CD4-positive, alpha-beta T cell treated with Interleukin-21 for 1 hour (primary cell): ENCODE measurements at regions not wholly inside any gene's neighbourhood (a gene's known extent, or its start where the extent isn't known, plus 50 kb on each side); places are given as distances from the start of the nearest gene placed in this dataset.

Source experiments
- DNase-seq: peaks from one replicate; pipeline ENCODE4 v3.0.0-alpha.2; 2020

DNA sequence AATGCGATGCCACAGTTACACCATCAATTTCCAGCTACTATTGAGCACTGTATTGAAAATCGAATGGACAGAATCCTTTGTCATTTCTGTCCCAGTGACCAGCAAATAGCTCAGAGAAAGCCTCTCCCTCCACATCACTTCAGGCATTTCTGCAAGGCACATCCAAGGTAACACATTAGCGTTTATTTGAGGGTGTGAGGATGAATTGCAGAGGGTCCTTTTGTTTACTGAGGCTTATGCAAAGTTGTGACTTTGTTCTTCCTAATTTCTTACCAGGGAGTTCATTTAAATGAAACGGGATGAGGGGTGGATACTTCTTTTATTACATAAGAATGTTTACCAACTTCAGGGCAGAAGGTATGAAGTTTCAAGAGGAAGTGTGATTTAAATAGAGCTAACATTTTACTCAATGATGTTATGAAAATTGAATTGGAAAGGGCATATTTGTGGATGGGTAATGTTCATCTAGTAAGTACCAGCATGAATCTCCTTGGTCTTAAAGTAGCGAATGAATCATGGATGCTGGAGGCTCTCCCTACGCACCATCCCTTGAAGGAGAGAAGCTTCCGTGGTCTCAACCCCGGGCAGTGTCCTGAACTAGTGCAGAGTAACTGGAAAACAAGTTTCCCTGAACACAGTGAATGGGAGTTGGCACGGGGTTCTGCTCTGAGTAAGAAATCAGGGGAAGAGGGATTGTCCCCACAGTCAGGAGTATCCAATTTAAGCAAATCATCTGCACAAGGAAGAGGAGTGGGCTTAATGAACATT is 756.5 kb downstream of the GALR1 start:
- no peak for DNase-seq

DNA sequence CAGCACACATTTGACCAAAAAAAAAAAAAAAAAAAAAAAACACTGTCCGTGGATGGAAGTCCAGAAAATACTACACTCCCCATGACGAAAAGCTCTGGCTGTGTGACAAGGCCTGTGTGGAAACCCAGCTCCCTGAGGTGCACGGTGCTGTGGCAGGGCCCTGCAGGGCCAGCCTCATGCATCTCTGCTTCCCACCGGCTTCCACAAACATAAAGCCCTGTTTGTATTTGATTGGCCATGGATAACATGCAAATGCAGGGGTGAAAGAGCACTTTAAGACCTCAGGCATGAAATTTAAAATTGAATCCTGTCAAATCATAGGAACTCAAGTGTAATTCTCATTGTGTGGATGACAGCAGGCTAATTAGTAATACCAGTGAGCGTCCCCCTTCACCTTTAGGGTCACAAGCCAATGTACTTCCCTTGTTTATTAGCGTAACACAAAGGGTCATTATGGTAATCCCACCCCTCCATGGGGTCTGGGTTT is 757.2 kb downstream of the GALR1 start:
- DNase-seq: no peak

DNA sequence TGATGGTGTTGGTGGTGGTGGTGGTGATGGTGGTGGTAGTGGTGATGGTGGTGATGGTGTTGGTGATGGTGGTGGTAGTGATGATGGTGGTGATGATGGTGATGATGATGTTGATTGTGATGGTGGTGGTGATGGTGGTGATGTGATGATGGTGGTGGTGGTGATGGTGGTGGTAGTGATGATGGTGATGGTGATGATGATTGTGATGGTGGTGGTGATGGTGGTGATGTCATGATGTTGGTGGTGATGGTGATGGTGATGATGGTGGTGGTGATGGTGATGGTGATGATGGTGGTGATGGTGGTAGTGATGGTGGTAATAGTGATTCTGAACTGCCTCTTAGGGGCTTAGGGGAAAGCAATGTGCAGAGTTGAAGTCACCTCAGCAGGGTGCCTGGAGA is 760.7 kb downstream of the GALR1 start:
- DNase-seq: no peak

DNA sequence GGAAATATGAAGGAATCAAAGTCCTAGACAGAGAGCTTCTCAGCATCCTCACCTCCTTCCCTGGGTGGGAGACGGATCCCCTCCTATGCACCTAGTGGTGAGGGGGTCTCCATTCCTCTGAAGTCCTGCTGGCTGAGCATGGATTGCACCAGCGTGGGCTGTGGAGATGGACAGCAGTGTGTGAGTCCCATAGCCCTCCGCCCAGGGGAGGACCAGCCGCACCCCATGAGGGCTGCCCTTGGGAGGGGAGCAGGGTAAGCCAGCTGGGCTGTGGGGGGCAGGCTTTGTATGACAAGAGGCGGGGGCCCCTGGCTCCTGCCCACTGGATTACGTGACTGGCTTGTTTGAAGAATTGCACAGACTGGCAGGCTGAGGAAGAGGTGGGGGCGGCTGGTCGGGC is 768.2 kb downstream of the GALR1 start:
- DNase-seq: no peak

DNA sequence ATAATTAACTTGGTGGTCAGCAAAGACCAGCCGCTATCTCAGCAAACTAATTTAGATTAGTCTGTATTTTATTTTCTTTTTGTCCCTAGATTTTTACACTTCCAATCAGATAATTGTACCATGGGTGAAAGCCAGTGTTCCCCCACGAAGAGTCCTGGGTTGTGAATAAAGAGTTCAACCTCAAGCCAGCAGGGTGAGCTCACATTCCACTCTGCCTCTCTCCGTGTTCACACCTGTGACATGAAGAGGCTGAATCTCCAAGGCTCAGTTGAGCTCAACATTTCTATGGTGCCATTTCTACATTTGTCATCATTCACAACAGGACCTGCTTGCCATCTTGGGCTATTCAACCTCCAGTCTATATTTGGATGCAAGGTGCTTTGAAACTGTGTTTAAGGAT is 771.5 kb downstream of the GALR1 start:
- DNase-seq: no peak

DNA sequence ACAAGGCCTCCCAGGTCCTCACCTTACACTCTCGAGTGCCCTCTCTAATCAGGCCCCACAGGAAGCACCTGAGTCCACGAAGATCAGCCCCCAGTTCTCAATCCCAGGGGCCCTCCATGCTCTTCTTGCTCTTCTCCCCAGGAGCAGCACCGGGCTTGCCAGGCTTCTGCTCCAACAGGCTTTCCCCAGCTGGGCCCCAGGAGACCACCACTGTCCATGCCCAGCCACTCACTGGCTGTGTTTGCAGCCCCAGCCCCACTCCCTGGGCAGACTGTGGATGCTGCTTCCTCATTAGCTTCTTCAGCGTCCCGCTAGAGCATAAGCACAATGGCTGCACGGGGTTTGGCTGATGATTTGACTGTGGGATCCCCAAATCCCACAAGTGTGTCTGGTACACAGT is 781.9 kb downstream of the GALR1 start:
- DNase-seq: no peak

DNA sequence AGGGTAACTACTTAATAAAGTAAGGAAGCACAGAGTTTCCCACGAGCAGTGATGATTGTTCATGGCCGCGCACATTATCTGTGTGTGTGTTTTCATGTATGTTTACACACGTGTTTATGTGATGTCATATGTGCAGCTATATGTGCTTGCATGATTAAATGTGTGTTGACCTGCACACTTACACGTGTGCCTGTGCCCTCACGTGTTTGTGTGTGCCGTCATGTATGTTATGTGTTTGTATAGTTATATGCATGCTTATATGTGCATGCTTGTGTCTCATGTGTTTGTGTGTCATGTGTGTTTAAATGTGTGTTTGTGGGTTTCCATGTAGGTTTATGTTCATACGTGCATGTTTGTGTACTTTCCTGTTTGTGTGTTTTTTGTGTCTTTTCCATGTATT is 782.3 kb downstream of the GALR1 start:
- no peak for DNase-seq

DNA sequence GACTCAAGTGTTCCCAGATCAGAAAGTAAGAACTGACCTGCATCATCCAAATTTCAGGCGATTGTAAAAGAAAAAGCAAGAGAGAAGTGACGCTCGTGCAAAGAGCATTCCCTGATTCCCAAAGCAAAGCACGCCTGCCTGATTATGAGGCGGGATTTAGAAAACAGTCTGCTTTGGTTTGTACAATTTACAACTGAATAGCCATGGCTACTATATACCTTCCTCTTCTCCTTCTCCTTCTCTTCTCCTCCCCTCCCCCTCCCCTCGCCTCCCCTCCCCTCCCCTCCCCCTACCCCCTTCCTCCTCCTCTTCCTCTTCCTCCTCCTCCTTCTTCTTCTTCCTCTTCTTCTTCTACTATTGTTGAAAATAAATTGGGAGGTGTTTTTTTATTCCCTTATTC is 782.9 kb downstream of the GALR1 start:
- no peak for DNase-seq

DNA sequence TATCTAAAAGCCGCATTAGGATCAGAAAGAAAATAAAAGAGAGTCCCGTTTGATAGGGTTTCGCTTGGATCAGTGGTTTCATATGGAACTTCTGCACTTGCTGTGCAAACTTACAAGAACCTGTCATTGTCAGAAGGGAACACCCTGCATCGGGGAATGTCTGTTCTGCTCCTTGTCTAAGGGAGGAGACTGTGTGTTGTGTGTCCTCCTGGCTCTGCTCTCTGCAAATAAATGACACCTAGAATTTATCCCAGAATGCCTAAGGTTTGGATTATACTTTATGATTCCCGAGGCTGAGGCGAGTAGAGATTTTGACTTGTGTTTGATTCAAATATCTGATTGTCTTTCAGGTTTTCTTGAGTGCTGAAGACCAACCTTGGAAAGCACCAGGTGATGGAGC is 785.1 kb downstream of the GALR1 start:
- DNase-seq: no peak

DNA sequence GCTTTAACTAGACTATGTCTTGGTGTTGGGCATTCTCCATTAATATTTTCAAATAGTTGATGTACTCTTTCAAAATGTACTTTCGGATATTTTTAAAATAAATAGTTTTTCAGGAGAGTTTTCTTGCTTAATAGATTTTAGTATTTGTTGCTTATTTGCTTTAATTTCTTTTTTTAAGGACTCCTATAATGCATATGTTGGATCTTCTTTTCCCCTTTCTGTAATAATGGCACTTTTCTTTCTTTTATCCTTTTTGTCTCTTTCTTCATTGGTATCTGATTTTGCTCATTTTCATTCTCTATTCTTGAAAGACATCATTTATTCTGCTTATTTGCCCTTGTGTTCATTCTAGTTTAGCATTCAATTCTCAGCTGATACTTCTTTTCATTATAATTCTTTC is 791.6 kb downstream of the GALR1 start:
- no peak for DNase-seq

DNA sequence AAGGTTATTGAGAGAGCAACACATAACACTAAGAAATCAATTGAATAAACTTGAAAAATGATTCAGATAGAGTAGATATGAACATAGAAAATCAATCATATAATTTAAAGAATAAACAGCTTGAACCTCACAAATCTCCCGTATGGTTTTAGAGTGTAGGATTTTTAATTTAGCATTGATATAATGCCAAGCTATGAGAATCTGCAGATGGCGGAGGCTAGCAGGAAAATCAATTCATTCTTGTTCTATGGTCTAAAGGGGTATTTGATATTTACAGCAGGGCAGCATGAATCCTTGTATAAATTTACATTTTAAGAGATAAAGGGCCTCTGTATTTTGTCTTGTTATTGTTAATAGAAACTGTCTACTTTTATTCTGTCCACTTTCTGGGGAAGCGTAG is 797.0 kb downstream of the GALR1 start:
- DNase-seq: no peak

DNA sequence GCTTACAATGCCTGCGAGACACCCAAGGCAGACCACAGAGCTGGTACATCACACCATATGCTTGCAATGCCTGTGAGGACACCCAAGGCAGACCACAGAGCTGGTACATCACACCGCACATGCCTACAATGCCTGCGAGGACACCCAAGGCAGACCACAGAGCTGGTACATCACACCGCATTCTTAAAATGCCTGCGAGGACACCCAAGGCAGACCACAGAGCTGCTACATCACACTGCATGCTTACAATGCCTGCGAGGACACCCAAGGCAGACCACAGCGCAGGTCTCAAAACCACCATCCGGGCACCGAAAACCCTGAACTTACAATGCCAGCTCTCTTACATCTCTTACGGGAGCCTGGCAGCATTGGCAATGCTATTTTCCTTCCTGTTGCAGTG is 799.6 kb downstream of the GALR1 start:
- DNase-seq: no peak

DNA sequence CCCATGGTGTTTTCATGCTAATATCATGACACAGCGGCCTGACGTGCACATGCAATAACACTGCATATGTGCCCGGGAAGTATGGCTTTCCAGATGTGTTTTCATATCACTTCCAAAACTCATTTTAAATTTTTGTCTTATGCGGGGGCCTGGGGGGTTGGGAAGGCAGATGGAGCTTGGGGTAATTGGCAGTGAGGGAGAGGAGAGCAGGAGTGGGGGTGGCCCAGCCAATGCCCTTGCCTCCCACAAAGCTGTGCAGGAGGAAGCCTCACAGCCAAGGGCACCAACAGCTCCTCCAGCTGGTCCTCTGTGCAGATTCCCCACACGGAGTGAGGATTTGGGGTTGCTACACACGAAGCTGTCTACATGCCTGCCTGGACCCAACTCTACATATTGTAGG is 805.2 kb downstream of the GALR1 start:
- no peak for DNase-seq

DNA sequence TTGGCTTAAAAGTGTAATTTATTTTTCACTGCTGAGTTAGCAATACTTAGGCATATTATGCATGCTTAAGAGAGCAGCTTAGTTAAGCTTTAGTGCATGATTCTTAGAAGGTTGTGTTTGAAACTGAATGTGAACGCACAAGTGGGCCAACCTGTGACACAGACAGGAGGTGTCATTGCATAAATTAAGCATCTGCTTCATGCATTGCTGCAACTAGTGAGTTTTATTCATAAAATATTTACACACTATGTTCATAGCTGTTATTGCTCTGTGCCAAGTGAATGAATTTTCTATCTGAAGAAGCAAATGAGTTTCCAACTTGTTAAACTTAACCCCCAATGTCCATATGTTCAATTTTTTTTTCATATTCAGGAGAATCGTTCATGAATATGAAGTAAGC is 806.4 kb downstream of the GALR1 start:
- DNase-seq: no peak

DNA sequence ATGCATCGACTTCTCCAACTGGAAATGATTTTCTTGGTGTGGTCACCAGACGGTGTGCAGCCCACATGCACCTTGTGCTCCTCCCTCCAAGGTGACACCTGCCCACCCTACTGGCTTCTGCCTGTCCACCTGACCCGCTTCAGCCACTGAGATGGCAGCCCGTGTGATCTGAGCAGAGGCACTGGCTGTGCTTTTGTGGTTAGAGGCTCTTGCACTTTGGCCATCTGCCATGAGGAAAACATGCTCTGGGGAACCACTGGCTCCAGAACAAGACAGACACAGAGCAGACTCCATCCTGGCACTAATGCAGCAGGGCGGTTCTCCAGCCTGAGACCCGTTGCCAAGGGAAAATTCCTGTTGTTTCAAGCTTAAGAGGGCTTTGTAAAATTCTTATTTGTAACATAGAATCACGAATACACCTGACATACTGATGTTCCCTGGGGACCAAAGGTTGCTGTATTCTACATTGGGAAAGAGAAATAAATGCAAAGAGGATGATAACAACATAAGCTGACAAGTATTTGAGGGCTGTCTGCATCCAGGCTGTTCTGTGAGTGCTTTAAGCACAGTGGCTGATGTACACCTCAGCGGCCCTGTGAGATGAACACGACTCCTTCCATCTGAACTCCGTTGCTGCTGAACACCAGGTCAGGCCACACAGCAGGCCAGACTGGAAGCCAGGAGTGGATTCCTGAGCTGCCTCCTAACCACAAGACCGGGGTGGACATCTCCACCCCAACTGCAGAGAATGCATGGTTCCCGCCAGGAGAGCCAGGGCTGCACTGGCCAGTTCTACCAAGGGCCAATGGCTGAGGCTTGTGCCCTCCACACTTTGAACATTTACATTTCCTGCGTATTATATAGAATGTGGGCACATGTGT is 820.4 kb downstream of the GALR1 start:
- no peak for DNase-seq

DNA sequence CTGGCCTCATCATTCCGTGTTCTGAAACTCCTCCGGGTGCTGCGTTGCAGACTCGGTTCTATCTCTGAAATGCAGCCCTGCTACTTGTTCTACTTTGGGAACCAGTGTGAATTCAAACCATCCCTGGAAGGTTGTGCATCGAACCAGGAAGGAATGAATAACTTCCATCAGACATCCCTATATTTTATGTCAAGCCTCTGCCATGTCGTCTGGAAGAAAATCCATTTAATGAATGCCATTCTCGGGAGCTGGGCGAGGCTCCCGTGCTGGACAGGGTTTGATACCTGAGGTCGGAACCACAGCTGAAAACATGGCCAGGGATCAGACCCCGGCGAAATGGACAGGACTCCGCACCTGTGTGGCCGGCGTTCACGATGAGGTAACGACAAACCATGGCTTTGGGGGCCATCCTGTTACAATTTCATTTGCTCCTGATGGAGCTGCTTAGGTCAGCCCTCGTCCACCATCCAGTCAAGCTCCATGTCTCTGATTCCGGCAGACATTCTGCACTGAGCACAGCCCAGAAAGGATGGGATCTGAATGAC is 821.6 kb downstream of the GALR1 start:
- no peak for DNase-seq

DNA sequence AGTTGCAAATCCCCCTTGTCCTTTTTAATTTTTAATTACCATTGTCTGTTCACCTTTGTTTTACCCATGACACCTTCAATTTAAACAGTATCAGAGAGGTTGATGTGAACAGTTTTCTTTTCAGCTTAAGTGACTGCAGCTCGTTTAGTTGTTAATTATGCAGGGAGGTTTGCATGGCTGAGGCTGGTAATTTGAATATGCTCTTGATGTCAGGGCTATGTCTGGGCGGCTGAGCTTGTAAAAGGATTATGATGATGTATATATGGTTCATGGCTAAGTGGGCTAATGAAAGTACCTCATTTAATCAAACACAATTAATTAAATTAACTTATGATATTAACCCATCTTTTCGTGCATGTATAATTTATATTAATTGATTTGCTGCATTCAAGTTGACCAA is 822.1 kb downstream of the GALR1 start:
- no peak for DNase-seq

DNA sequence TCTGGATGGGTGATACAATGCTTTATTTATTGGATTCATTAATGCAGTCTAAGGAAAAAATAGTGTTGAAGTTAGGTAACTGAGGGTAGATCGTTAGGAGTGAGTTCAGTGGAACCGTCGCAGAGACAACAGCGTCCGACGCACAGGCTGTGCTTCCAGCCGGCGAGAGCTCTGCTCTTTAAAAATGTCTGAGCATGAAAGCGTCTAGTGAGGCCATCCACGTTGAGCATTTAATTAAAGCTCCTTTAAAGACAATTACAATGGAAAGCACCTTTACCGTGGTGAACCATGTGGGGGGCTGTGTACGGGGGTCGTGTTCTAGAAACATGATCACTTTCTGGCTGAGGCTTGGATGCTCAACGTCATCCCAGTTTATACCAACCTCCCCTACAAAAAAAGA is 822.7 kb downstream of the GALR1 start:
- DNase-seq: no peak

DNA sequence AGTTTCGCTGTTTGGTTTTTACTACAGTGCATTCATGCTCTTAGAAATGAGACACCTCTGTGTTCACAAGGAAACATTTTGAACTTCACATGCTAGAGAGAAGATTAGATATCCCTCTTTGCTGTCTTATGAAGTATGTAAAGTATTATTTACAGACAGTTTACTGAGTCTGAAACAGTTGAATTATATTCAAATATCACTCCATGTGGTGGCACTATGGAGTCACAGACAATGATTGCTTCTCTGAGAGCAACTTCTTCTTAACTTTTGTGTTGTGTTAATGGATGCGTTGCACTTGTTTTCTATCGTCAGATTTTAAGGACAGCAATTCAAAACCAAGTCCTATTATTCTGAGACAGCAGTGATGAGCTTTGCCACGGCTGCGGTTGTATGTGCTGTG is 823.6 kb downstream of the GALR1 start:
- no peak for DNase-seq

DNA sequence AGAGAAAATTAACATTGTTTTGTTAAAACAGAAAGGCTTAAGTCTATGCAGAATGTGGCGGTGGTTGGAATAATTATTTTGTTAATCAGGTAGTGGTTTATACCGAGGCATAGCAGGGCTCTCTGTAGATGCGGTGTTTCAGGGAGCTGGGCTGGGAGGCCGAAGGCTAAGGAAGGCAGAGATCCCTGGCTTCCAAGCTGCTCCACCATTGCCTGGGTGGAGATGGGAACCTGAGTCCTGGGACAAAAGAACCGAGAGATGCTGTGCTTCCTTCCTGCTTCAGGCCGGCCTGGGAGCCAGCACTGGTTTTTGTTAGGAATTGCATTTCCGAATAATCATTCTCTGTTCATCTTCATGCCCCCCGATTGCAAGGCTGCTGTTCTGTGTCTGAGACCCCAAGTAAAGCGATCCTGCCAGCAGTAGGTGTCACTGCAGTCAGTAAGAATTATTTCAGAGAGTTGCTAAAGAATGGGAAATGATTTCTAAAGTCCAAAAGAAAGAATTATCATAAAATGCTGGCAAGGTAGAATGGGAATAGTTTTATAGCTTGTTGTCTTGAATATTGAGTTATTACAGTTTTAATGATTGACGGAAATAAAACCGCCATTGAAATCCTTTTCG is 824.9 kb downstream of the GALR1 start:
- DNase-seq: no peak

DNA sequence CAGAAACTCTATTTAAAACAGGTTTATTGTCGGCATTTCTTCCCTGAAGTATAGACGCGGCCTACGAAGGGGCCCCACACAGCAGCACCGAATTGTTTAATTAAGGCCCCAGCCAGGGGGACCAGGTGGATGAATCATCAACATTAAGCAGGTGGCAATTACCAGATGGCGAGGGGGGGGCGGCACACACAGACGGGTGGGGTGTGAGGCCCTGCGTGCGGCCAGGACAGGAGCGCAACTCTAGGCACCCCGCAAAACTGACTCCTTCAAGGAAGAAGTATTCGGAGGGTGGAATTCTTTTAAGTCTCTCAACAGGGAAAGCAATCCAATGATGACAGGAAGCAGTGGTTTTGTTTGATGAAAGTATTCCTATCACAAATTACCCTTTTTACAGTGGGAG is 830.4 kb downstream of the GALR1 start:
- no peak for DNase-seq

DNA sequence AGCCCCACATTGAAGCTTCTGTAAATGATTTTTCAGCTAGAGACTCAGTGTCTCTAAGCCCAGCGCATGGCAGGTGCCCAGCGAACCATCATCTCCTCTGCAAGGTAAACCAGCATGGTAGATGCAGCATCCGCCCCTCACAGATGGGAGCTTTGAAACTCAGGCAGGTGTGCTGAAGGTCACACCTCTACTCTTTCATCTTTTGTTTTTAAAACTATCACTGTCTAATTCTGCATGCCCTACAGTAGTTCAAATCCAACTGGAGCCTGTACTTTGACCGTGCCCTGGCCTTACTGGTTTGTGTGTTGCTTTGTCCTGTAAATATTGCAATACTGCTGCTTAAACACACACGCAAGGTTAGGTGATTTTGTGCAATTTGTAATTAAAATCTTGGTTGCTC is 831.1 kb downstream of the GALR1 start:
- no peak for DNase-seq

DNA sequence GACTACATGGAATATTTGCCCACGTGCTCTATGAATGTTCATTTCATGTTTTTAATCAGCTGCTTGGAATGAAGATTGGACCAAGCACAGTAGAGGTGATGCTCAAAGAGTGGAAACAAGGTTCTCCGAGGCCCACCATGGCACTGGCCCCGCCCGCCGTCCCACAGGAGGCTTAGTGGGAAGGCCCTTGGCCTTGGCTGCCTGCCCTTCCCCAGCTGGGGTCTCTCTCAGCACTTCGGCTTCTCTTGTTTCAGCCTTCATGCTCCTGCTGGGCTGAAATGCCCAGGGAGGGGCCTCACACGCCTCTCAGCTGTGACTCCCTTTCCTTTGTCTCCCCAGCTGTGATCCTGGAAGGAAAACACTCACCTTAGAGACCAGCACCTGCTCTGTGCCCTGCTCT is 833.2 kb downstream of the GALR1 start:
- DNase-seq: no peak
